Liver (tissue), 8 donors: ENCODE measurements at regions not wholly inside any gene's neighbourhood (a gene's known extent, or its start where the extent isn't known, plus 50 kb on each side); places are given as distances from the start of the nearest gene placed in this dataset.

ENCODE experiments used
- DNase-seq: peaks from one replicate; pipeline ENCODE4 v3.0.0-alpha.2; 2017; ENCODE audit warnings: low spot score
- H3K27ac ChIP-seq, 2 donors: one replicate each; pipeline ENCODE4 v1.7.0; 2013; ENCODE audit warnings: inconsistent platforms in 2 of 2, low read length in 2 of 2, control low read depth in 1 of 2, low read depth in 1 of 2, mild to moderate bottlenecking in 1 of 2
- H3K27me3 ChIP-seq, 4 donors: one replicate each; pipeline versions ENCODE4 v1.6.1 to v1.7.0; 2013; ENCODE audit warnings: low read length in 3 of 4, inconsistent platforms in 1 of 4, mild to moderate bottlenecking in 1 of 4, moderate library complexity in 1 of 4; ENCODE audit not compliant: control insufficient read depth in 4 of 4, insufficient read depth in 4 of 4
- H3K36me3 ChIP-seq, 4 donors: one replicate each; pipeline versions ENCODE4 v1.6.1 to v1.7.0; 2013; ENCODE audit warnings: low read length in 3 of 4, mild to moderate bottlenecking in 3 of 4, low read depth in 1 of 4, moderate library complexity in 1 of 4; ENCODE audit not compliant: control insufficient read depth in 4 of 4, insufficient read depth in 3 of 4
- H3K4me1 ChIP-seq, 4 donors: one replicate each; pipeline versions ENCODE4 v1.6.1 to v1.7.0; 2013; ENCODE audit warnings: low read length in 3 of 4, mild to moderate bottlenecking in 3 of 4, moderate library complexity in 1 of 4; ENCODE audit not compliant: control insufficient read depth in 4 of 4, insufficient read depth in 4 of 4
- H3K4me3 ChIP-seq, 3 donors: one replicate each; pipeline versions ENCODE4 v1.6.1 to v1.7.0; 2013; ENCODE audit warnings: low read length in 3 of 3, control low read depth in 1 of 3, low read depth in 1 of 3, mild to moderate bottlenecking in 1 of 3
- H3K9ac ChIP-seq, 2 donors: one replicate each; pipeline ENCODE4 v1.7.0; 2013; ENCODE audit warnings: low read length in 2 of 2, mild to moderate bottlenecking in 2 of 2, moderate library complexity in 2 of 2, control low read depth in 1 of 2, low read depth in 1 of 2
- H3K9me3 ChIP-seq, 4 donors: one replicate each; pipeline versions ENCODE4 v1.6.1 to v1.7.0; 2013; ENCODE audit warnings: low read length in 3 of 4; ENCODE audit not compliant: control insufficient read depth in 4 of 4
- ATF3 ChIP-seq: IDR thresholded peaks from 2 replicates; pipeline ENCODE4 v1.6.1; 2016; ENCODE audit warnings: antibody characterized with exemption
- CTCF ChIP-seq: fragments of 150-350 bp; IDR thresholded peaks from 2 replicates; pipeline ENCODE4 v1.5.1; 2017; ENCODE audit warnings: improper control_type of control experiment, low read depth, low read length; ENCODE audit not compliant: missing input control
- EGR1 ChIP-seq, 2 donors: IDR thresholded peaks; 2 replicates each; pipeline ENCODE4 v1.6.1; 2016 to 2018; ENCODE audit warnings: antibody characterized with exemption in 2 of 2, low read depth in 2 of 2
- FOXA1 ChIP-seq: IDR thresholded peaks from 2 replicates; pipeline ENCODE4 v1.6.1; 2016; ENCODE audit warnings: antibody characterized with exemption
- FOXA2 ChIP-seq: IDR thresholded peaks from 2 replicates; pipeline ENCODE4 v1.6.1; 2016; ENCODE audit warnings: antibody characterized with exemption
- GABPA ChIP-seq, 2 donors: IDR thresholded peaks in 1 of 2; conservative IDR thresholded peaks in 1 of 2; 2 replicates each; pipeline ENCODE4 v1.6.1; 2016; ENCODE audit warnings: antibody characterized with exemption in 2 of 2, mild to moderate bottlenecking in 1 of 2, moderate library complexity in 1 of 2
- HNF4A ChIP-seq, 2 donors: conservative IDR thresholded peaks; 2 replicates each; pipeline ENCODE4 v1.6.1; 2016; ENCODE audit warnings: antibody characterized with exemption in 2 of 2, mild to moderate bottlenecking in 2 of 2
- MAX ChIP-seq: IDR thresholded peaks from 2 replicates; pipeline ENCODE4 v1.6.1; 2016; ENCODE audit warnings: antibody characterized with exemption
- NR2F2 ChIP-seq: IDR thresholded peaks from 2 replicates; pipeline ENCODE4 v1.6.1; 2016; ENCODE audit warnings: antibody characterized with exemption
- RAD21 ChIP-seq, 2 donors: IDR thresholded peaks; 2 replicates each; pipeline ENCODE4 v1.6.1; 2016; ENCODE audit warnings: antibody characterized with exemption in 2 of 2, mild to moderate bottlenecking in 2 of 2
- REST ChIP-seq: IDR thresholded peaks from 2 replicates; pipeline ENCODE4 v1.6.1; 2016; ENCODE audit warnings: antibody characterized with exemption, mild to moderate bottlenecking
- RXRA ChIP-seq, 2 donors: IDR thresholded peaks; 2 replicates each; pipeline ENCODE4 v1.6.1; 2017 to 2018; ENCODE audit warnings: antibody characterized with exemption in 2 of 2, mild to moderate bottlenecking in 1 of 2
- SP1 ChIP-seq: IDR thresholded peaks from 2 replicates; pipeline ENCODE4 v1.6.1; 2018; ENCODE audit warnings: antibody characterized with exemption, mild to moderate bottlenecking
- TAF1 ChIP-seq: conservative IDR thresholded peaks from 2 replicates; pipeline ENCODE4 v1.6.1; 2016; ENCODE audit warnings: antibody characterized with exemption, mild to moderate bottlenecking
- YY1 ChIP-seq: IDR thresholded peaks from 2 replicates; pipeline ENCODE4 v1.6.1; 2016; ENCODE audit warnings: antibody characterized with exemption, mild to moderate bottlenecking
- ZBTB33 ChIP-seq: IDR thresholded peaks from 2 replicates; pipeline ENCODE4 v1.6.1; 2016; ENCODE audit warnings: antibody characterized with exemption
- WGBS: extraction: QIAGEN DNeasy Blood & Tissue Kit; methylation state at CpG from one replicate; pipeline ENCODE4 v1.1.7; 2013; 5-methylcytosine and 5-hydroxymethylcytosine counted together
- donor health status: healthy.
- donor health status: healthy.
- donor health status: healthy.
- donor health status: healthy.
- donor health status: healthy.

- 52% methylated on average over 1 of the region's 1 CpG for WGBS
- no peaks in the 10 kb centered on the region for H3K27me3 ChIP-seq
- H3K4me1 ChIP-seq: no peaks in the 10 kb centered on the region
- H3K9ac ChIP-seq: no peak overlapping the region
- TF ChIP-seq CTCF (no peak), RXRA (IDR thresholded peaks at IDR 0.05) (no peak), HNF4A (conservative IDR thresholded peaks at IDR 0.05) (no peak), NR2F2 (no peak), ATF3 (no peak), MAX (no peak), EGR1 (IDR thresholded peaks at IDR 0.05; ENCODE audit: low read depth in 2 of 2) (no peak), RAD21 (IDR thresholded peaks at IDR 0.05) (no peak), FOXA1 (no peak), GABPA (IDR thresholded peaks at IDR 0.05 in 1 of 2, conservative IDR thresholded peaks at IDR 0.05 in 1 of 2) (no peak), SP1 (no peak), REST (no peak)
- no peak for DNase-seq
- H3K27ac ChIP-seq: no peak overlapping the region
- no peak overlapping the region for H3K4me3 ChIP-seq
- H3K36me3 ChIP-seq: no peaks in the 10 kb centered on the region
- no peaks in the 10 kb centered on the region for H3K9me3 ChIP-seq
Observed at GRCh38 chr12:16857456-16857923, 251.5 kb upstream of the LMO3 start.

- Histone ChIP-seq H3K4me3 (no peak overlapping the region), H3K9ac (no peak overlapping the region), H3K27ac (no peak overlapping the region), H3K36me3 (no peaks in the 10 kb centered on the region), H3K27me3 (no peaks in the 10 kb centered on the region), H3K9me3 (no peaks in the 10 kb centered on the region), H3K4me1 (no peaks in the 10 kb centered on the region)
- WGBS: 74% methylated on average over 1 of the region's 1 CpG
- no peak for DNase-seq
- TF ChIP-seq NR2F2 (no peak), CTCF (no peak), FOXA1 (no peak), HNF4A (conservative IDR thresholded peaks at IDR 0.05) (no peak), FOXA2 (no peak), MAX (no peak), EGR1 (IDR thresholded peaks at IDR 0.05; ENCODE audit: low read depth in 2 of 2) (no peak), RAD21 (IDR thresholded peaks at IDR 0.05) (no peak), TAF1 (no peak), REST (no peak), ATF3 (no peak), RXRA (IDR thresholded peaks at IDR 0.05) (no peak), YY1 (no peak), GABPA (IDR thresholded peaks at IDR 0.05 in 1 of 2, conservative IDR thresholded peaks at IDR 0.05 in 1 of 2) (no peak), ZBTB33 (no peak)
Observed at GRCh38 chr12:16854465-16854864, 248.5 kb upstream of the LMO3 start.
